ENCODE measurements at regions not wholly inside any gene's neighbourhood (a gene's known extent, or its start where the extent isn't known, plus 50 kb on each side); places are given as distances from the start of the nearest gene placed in this dataset.
"Not testable (repeated sequence)": the region's sequence is repeated elsewhere in the genome, so short reads cannot be mapped to it uniquely, and the experiment has no call there.

- DNase-seq (ENCODE audit: low read depth): no peak
These were observed 213.8 kb downstream of the BCAS1 start for GRCh38 chr20:53856300-53857295.

- no peak for DNase-seq (ENCODE audit: low read depth)
These were observed 214.7 kb downstream of the BCAS1 start for GRCh38 chr20:53855733-53856132.

- not testable (repeated sequence) for DNase-seq (ENCODE audit: low read depth)
These were observed 215.8 kb downstream of the BCAS1 start for GRCh38 chr20:53854609-53854926.

GRCh38 chr20:53853111-53853713 is 217.2 kb downstream of the BCAS1 start:
- DNase-seq (ENCODE audit: low read depth): no peak

- no peak for DNase-seq (ENCODE audit: low read depth)
These were observed 217.7 kb downstream of the BCAS1 start for GRCh38 chr20:53852691-53853090.

GRCh38 chr20:53852014-53852413 is 218.4 kb downstream of the BCAS1 start:
- no peak for DNase-seq (ENCODE audit: low read depth)

DNA sequence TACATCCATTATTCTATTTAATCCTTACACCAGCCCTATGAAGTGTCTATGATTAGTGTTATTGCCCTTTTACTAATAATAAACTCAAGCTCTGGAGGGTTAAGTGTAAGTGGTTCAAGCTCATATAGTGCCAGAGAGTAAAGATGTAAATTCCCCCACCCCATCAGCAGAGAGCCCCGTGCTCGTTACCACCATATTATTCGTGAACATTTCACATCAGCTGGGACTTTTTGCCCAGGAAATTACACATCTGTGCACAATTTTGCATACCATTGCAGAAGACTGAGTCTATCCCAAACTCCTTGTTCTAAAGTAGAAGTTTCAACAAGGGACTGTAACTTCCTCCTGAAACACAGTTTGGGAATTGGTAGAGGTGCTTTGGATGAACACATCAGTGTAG is 220.1 kb downstream of the BCAS1 start:
- no peak for DNase-seq (ENCODE audit: low read depth)

DNA sequence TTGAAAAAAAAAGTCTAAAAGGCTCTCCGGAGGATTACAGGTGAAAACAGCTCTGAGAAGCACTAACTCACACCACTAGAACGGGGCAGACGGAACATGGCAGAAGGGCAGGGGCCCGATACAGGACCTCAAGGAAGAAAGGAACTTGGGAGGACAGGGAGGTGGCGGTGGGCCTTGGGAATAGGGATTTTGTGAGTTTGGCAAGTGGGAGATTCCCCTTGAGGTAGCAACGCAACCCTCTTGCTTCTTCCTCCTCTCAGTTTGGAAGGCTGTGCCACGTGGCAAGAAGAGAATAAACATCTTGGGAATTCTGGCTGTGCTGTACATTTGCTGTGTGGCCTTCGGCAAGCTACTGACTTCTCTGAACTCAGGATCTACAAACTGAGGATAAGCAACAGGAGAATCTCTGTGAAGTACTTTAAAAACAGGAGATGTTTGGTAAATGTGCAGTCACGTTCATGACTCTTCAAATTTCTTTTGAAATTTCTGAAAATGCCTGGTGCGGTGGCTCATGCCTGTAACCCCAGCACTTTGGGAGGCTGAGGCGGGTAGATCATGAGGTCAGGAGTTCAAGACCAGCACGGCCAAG is 220.8 kb downstream of the BCAS1 start:
- DNase-seq (ENCODE audit: low read depth): no peak

DNA sequence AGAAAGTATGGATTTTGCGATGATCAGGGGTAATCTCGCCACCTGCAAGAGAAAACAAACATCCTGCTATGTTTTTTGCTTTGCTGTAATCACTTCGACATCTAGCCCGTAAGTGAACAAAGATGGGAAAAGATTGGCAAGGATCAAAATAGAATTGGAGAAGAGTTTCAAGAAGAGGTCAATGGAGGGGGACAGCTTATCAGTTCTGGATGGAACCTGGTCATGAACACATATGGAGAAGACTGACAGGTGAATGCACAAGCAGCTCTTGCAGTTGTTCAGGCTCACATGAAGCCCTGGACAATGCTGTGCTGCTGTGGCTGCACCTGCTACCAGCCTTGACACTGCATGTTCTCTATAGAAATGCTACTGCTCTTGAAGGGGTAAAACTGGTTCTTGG is 222.1 kb downstream of the BCAS1 start:
- DNase-seq (ENCODE audit: low read depth): no peak

DNA sequence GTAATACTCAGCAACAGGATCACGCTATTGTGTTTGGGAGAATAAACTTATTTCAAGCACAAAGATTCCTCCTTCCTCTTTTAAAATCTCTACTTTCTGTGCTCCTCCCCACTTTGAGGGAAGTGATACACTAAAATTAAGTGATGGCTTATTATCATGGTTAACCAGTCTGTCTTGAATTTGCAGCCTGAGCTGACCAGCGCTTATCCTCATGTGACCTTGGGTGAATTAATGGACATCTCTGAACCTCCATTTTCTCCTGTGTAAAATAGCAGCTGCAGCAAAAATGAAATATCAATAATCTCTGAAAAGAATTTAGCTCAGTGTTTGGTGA is 222.6 kb downstream of the BCAS1 start:
- DNase-seq (ENCODE audit: low read depth): no peak

DNA sequence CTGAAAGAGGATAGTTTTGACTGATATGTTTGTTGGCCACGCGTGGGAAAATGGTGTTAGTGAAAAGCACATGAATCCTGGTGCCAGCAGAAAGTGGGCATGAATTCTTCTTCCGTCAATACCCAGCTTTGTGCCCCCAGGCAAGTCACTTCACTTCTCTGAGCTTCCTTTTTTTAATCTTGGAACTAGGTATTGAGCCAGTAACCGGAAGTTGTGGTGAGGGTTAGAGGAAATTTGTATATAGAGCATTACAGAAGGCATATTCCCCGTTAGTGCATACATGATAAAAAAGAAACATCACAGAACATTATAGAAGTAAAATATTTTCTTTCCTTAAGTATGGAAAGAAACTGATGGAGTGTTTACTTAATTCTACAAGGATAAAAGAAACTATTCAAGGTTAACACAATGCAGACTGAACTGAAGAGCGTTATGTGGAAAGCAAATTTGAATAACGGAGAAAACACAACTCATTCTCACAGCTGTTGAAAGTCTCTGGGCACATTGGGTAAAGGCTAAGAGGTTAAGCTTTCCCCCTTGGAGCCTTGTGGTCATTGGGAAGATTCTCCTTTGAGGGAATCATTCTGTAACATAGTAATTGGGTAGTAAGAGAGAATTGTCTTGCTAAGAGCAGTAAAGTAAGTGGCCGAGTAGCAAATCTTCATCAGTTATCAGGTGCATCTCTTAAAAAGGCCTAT is 223.1 kb downstream of the BCAS1 start:
- no peak for DNase-seq (ENCODE audit: low read depth)

DNA sequence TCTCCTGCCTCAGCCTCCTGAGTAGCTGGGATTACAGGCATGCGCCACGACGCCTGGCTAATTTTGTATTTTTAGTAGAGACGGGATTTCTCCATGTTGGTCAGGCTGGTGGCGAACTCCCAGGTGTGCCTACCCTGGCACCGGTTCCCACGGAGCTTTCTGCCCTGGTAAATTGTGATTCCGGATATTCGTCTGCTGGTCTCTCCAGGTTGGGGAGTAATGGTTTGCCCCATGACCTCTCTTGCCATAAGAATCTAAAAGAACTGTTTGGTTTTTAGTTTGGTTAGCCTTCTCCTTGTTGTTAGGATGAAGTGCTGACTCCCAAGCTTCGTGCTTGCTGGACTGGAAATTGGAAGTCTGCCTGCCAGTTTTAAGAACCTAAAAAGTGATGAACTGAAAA is 223.8 kb downstream of the BCAS1 start:
- no peak for DNase-seq (ENCODE audit: low read depth)

DNA sequence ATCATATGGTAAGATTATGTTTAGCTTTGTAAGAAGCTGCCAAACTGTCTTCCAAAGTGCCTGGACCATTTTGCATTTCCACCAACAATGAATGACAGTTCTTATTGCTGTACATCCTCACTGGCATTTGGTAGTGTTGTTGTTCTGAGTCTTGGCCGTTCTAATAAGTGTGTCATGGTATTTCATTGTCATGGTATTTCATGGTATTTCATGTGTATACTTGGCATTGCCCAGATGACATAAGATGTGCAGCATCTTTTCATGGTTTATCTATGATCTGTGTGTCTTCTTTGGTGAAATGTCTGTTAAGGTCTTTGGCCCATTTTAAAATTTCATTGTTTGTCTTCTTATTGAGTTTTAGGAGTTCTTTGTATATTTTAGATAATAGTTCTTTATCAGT is 224.4 kb downstream of the BCAS1 start:
- DNase-seq (ENCODE audit: low read depth): no peak

DNA sequence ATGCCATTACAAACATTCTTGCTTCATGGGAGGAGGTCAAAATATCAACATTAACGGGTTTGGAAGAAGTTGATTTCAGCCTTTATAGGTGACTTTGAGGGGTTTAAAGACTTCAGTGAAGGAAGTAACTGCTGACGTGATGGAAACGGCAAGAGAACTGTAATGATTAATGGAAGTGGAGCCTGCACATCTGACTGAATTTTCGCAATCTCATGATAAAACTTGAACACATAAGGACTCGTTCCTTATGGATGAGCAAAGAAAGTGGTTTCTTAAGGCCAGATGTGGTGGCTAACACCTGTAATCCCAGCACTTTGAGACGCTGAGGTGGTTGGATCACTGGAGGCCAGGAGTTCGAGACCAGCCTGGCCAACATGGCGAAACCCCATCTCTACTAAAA is 226.1 kb downstream of the BCAS1 start:
- DNase-seq (ENCODE audit: low read depth): no peak

DNA sequence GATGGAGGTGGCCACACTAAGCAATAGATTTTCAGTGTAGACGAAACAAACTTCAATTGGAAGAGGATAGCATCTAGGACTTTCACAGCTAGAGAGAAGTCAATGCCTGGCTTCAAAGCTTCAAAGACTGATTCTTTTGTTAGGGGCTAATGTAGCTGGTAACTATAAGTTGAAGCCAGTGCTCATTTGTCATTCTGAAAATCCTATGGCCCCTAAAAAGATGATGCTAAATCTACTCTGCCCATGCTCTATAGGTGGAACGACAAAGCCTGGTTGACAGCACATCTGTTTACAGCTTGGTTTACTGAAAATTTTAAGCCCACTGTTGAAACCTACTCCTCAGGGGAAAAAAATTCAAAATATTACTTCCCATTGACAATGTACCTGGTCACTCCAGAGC is 226.7 kb downstream of the BCAS1 start:
- DNase-seq (ENCODE audit: low read depth): no peak

- DNase-seq (ENCODE audit: low read depth): no peak
These were observed 227.9 kb downstream of the BCAS1 start for GRCh38 chr20:53842301-53843099.

DNA sequence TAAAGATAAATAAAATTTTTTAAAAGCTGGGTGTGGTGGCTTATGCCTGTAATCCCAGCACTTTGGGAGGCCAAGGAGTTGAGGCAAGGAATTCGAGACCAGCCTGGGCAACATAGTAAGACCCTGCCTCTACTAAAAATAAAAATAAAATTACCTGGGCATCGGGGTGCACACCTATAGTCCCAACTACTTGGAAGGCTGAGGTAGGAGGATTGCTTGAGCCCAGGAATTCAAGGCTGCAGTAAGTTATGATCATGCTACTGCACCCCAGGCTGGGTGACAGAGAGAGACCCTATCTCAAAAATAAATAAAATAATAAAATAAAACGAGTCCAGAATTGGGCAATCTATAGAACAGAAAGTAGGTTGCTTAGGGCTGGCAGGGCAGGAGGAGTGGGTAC is 228.7 kb downstream of the BCAS1 start:
- no peak for DNase-seq (ENCODE audit: low read depth)

DNA sequence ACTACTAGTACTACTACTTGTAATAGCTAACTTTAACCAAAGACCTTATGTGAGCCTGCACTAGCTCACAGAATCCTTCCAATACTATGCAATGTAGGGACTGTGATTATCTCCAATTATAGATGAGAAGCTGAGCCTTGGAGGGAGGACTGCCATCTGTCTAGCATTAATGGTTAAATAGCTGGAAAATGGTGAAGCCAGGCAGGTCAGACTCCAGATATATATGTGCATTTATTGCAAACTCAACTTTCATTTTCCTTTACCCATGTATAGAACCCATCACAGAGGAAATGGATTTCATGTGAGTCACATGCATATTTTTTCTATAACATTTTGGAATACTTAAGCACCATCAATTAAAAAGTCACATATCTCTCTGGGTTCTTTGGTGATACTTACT is 229.9 kb downstream of the BCAS1 start:
- DNase-seq (ENCODE audit: low read depth): no peak

DNA sequence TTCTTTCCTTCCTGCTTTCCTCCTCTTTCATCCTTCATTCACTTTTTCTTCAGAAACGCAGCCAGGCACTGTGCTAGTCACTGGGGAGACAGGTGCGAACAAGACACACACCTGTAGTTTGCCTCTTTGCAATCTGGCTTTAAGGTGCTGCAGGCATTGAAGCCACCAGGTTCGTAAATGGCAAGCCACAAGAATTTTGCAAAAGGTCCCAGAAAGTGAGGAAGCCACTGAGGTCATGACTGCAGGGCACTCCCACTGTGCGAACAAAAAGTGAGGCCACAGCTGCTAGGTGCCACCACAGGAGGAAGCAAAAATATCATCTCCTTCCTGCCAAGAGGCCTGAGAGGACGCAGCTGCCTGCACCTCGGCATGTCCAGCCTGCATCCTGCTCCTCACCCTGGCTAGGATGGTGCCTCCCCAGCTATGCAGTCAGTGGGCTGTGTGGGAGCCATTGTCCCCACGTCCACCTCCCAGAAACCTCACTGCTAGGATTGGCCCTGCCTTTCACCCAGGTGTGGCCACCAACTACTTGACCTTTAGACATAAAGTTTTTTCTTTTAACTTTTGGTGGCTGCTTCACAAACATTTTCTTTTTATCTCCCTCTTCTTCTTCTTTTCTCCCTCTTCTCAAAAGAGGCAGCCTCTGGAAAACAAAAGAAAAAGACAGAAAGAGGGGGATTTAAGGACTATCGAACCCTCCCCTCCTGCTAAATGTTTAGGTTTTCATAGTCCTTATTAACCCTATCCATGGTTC is 230.8 kb downstream of the BCAS1 start:
- DNase-seq (ENCODE audit: low read depth): peak; percentile 16

DNA sequence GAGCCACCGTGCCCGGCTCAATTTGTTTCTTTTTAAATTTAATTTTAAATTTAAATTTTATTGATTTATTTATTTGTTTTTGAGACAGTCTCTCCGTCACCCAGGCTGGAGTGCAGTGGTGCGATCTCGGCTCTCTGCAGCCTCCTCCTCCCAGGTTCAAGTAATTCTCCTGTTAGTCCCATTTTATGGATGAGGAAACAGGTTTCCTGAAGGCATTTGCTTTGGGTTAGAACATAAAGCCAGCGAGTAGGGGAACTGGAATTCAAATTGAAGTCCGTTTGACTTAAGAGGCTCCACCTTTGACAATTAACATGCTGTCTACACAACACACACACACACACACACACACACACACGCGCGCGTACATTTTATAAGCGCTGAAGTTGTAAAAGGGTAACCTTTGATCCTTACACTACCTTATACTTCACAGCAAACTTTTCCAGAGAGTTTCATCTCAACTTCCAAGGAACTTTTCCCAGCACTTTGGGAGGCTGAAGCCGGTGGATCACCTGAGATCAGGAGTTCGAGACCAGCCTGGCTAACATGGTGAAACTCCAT is 232.0 kb downstream of the BCAS1 start:
- DNase-seq (ENCODE audit: low read depth): no peak
